PC-9 (cell line): ENCODE measurements at regions not wholly inside any gene's neighbourhood (a gene's known extent, or its start where the extent isn't known, plus 50 kb on each side); places are given as distances from the start of the nearest gene placed in this dataset.
"Not testable (repeated sequence)": the region's sequence is repeated elsewhere in the genome, so short reads cannot be mapped to it uniquely, and the experiment has no call there.

ENCODE experiments used
- BruUV-seq: library from RNA; stranded (reverse); fragments of 400-500 nt; replicated peaks from 2 replicates; lab custom pipeline; 2021; lab: Mats Ljungman, UMichigan
- CTCF ChIA-PET: fragments of 300-600 bp; sonication (Branson Sonifier 250); formaldehyde crosslinking; loops from one replicate; lab custom pipeline; 2022; ENCODE audit warnings: antibody characterized with exemption; lab: Charles Lee
- POLR2A ChIA-PET: fragments of 300-600 bp; sonication (Branson Sonifier 250); formaldehyde crosslinking; loops from one replicate; lab custom pipeline; 2022; ENCODE audit warnings: antibody characterized with exemption; ENCODE audit not compliant: unreplicated experiment; lab: Charles Lee
- DNase-seq, 2 experiments: peaks; one replicate each; pipeline versions ENCODE4 v3.0.0 to v3.0.0-alpha.2; 2015 to 2022; ENCODE audit warnings: mixed read lengths in 1 of 2
- H2AFZ ChIP-seq: fragments of 200-600 bp; sonication (generic); 2 replicates; pipeline ENCODE4 v1.8.1; 2017; ENCODE audit warnings: antibody characterized with exemption
- H3F3A ChIP-seq: fragments of 200-600 bp; sonication (generic); 2 replicates; pipeline ENCODE4 v1.8.1; 2017; ENCODE audit warnings: antibody characterized with exemption, mild to moderate bottlenecking, low read depth; ENCODE audit not compliant: insufficient read depth
- H3K27ac ChIP-seq: fragments of 200-600 bp; sonication (generic); 2 replicates; pipeline ENCODE4 v1.6.1; 2016; ENCODE audit warnings: mixed run types
- H3K27me3 ChIP-seq: fragments of 200-600 bp; sonication (generic); 2 replicates; pipeline ENCODE4 v1.6.1; 2016; ENCODE audit warnings: low read depth, mixed run types; ENCODE audit not compliant: insufficient read depth
- H3K36me3 ChIP-seq: fragments of 200-600 bp; sonication (generic); 2 replicates; pipeline ENCODE4 v1.6.1; 2016; ENCODE audit warnings: low read depth, mixed run types
- H3K4me1 ChIP-seq: fragments of 200-600 bp; sonication (generic); replicated peaks from 2 replicates; pipeline ENCODE4 v1.6.1; 2016; ENCODE audit warnings: mixed run types; ENCODE audit not compliant: insufficient read depth
- H3K4me2 ChIP-seq: fragments of 200-600 bp; sonication (generic); 2 replicates; pipeline ENCODE4 v1.6.1; 2017; ENCODE audit warnings: mixed run types
- H3K4me3 ChIP-seq: fragments of 200-600 bp; sonication (generic); 2 replicates; pipeline ENCODE4 v1.6.1; 2016; ENCODE audit warnings: mixed run types
- H3K79me2 ChIP-seq: fragments of 200-600 bp; sonication (generic); 2 replicates; pipeline ENCODE4 v1.6.1; 2017; ENCODE audit warnings: low read depth, mixed run types
- H3K9me2 ChIP-seq: fragments of 200-600 bp; sonication (generic); 2 replicates; pipeline ENCODE4 v1.8.1; 2017; ENCODE audit warnings: mild to moderate bottlenecking; ENCODE audit not compliant: insufficient read depth
- H3K9me3 ChIP-seq: fragments of 200-600 bp; sonication (generic); 2 replicates; pipeline ENCODE4 v1.8.1; 2016; ENCODE audit warnings: low read depth; ENCODE audit not compliant: insufficient read depth
- H4K20me1 ChIP-seq: fragments of 200-600 bp; sonication (generic); 2 replicates; pipeline ENCODE4 v1.8.1; 2017; ENCODE audit not compliant: insufficient read depth
- CTCF ChIP-seq: fragments of 200-600 bp; sonication (generic); conservative IDR thresholded peaks from 2 replicates; pipeline ENCODE4 v1.6.1; 2017; ENCODE audit warnings: mixed run types, antibody characterized with exemption, mild to moderate bottlenecking, moderate library complexity
- EZH2 ChIP-seq: fragments of 200-600 bp; sonication (generic); IDR thresholded peaks from 2 replicates; pipeline ENCODE4 v1.8.0; 2017; ENCODE audit warnings: antibody characterized with exemption, low read depth
- intact Hi-C: fragments of 100-400 bp; cut with micrococcal nuclease; formaldehyde crosslinking; loops from one replicate; pipeline ENCODE4 v1.10.0; 2022; ENCODE audit not compliant: unreplicated experiment

GRCh38 chr16:31581065-31581464 is 53.4 kb downstream of the AHSP start:
- H3K27me3 ChIP-seq, POLR2A ChIA-PET, H4K20me1 ChIP-seq, H3K4me1 ChIP-seq, H3K36me3 ChIP-seq, H3F3A ChIP-seq, intact Hi-C loops, H3K79me2 ChIP-seq, CTCF ChIA-PET, H3K9me2 ChIP-seq, H2AFZ ChIP-seq, H3K4me2 ChIP-seq, H3K4me3 ChIP-seq, BruUV-seq, DNase-seq, H3K9me3 ChIP-seq, H3K27ac ChIP-seq: not testable (repeated sequence)

- H3K4me1 ChIP-seq, BruUV-seq, H3K79me2 ChIP-seq, intact Hi-C loops, H2AFZ ChIP-seq, CTCF ChIA-PET, POLR2A ChIA-PET, DNase-seq, H3K36me3 ChIP-seq, H3K4me3 ChIP-seq, H3F3A ChIP-seq, H3K27ac ChIP-seq, H3K4me2 ChIP-seq, H3K9me2 ChIP-seq, H4K20me1 ChIP-seq, H3K27me3 ChIP-seq: not testable (repeated sequence)
- peaks cover 46% of the 10 kb centered on the region for H3K9me3 ChIP-seq
Measured at GRCh38 chr16:31601737-31602384, 74.2 kb downstream of the AHSP start.

- BruUV-seq = no TSS peak
- H4K20me1 ChIP-seq = no peaks in the 10 kb centered on the region; the same call in 1 of the 2 replicates
- no peak overlapping the region for H3K4me2 ChIP-seq
- DNase-seq = no peak
- H3K27ac ChIP-seq = no peak overlapping the region
- H2AFZ ChIP-seq = no peak overlapping the region
- H3K27me3 ChIP-seq = no peaks in the 10 kb centered on the region
- no peaks in the 10 kb centered on the region for H3K4me1 ChIP-seq
- H3K9me3 ChIP-seq = no peaks in the 10 kb centered on the region
- no peaks in the 10 kb centered on the region for H3K9me2 ChIP-seq
- H3K4me3 ChIP-seq = no peak overlapping the region
- ChIA-PET CTCF (no interaction called here), POLR2A (no interaction called here)
- intact Hi-C loops = no loop called here
- TF ChIP-seq CTCF (no peak), EZH2 (no peak)
- no peaks in the 10 kb centered on the region for H3K79me2 ChIP-seq
- no peaks in the 10 kb centered on the region for H3K36me3 ChIP-seq
- H3F3A ChIP-seq = no peaks in the 10 kb centered on the region
Measured at GRCh38 chr16:31618130-31618529, 90.4 kb downstream of the AHSP start.

- Histone ChIP-seq H3K27me3 (peaks cover 42% of the 10 kb centered on the region), H3K27ac (no peak overlapping the region), H4K20me1 (no peaks in the 10 kb centered on the region), H3K36me3 (no peaks in the 10 kb centered on the region), H3K4me1 (no peaks in the 10 kb centered on the region), H2AFZ (no peak overlapping the region), H3K9me3 (no peaks in the 10 kb centered on the region), H3F3A (no peaks in the 10 kb centered on the region), H3K9me2 (0 out of 2 replicates have a peak, but pooled peaks cover 6% of the 10 kb centered on the region), H3K4me2 (no peak overlapping the region), H3K4me3 (no peak overlapping the region), H3K79me2 (no peaks in the 10 kb centered on the region)
- intact Hi-C loops = no loop called here
- no peak for TF ChIP-seq EZH2
- no peak for TF ChIP-seq CTCF
- BruUV-seq = no TSS peak
- ChIA-PET CTCF (no interaction called here), POLR2A (no interaction called here)
- no peak for DNase-seq
Measured at GRCh38 chr16:31636433-31636832, 108.7 kb downstream of the AHSP start.
